B cell (primary cell): ENCODE measurements at regions not wholly inside any gene's neighbourhood (a gene's known extent, or its start where the extent isn't known, plus 50 kb on each side); places are given as distances from the start of the nearest gene placed in this dataset.

Experiments used
- ATAC-seq: fragments of 200-7000 bp; cut with Tn5 transposase; one replicate; pipeline ENCODE4 v1.10.0; 2021; ENCODE audit warnings: low read depth, mild to moderate bottlenecking, moderate number of reproducible peaks, moderate library complexity
- CTCF ChIA-PET: fragments of 350-600 bp; sonication (Branson Sonifier 250); formaldehyde crosslinking; loops from one replicate; lab custom pipeline; 2021; ENCODE audit warnings: antibody characterized with exemption, inconsistent platforms; lab: Charles Lee
- POLR2A ChIA-PET: fragments of 350-600 bp; sonication (Branson Sonifier 250); formaldehyde crosslinking; loops from one replicate; lab custom pipeline; 2021; ENCODE audit warnings: antibody characterized with exemption; lab: Charles Lee
- DNase-seq: peaks from one replicate; pipeline ENCODE4 v3.0.0; 2013
- H2AFZ ChIP-seq: 2 replicates; pipeline ENCODE4 v1.6.1; 2012; ENCODE audit warnings: mild to moderate bottlenecking, low read depth, low read length; ENCODE audit not compliant: insufficient read depth, poor library complexity, severe bottlenecking
- H3K27ac ChIP-seq, 2 donors: 1 replicate in 1 of 2; 2 replicates in 1 of 2; pipeline ENCODE4 v1.5.1; 2012 to 2013; ENCODE audit warnings: low read length in 2 of 2, mild to moderate bottlenecking in 2 of 2, moderate library complexity in 1 of 2
- H3K27me3 ChIP-seq, 4 experiments: fragments of 200-600 bp in 1 of 4; sonication (generic) in 1 of 4; replicated peaks in 1 of 4; 1 replicate in 2 of 4; 2 replicates in 2 of 4; pipeline versions ENCODE4 v1.6.1 to v1.7.0; 2013 to 2016; ENCODE audit warnings: low read length in 3 of 4, mild to moderate bottlenecking in 2 of 4, mixed read lengths in 1 of 4, moderate library complexity in 1 of 4; ENCODE audit not compliant: insufficient read depth in 4 of 4, control insufficient read depth in 3 of 4; ENCODE audit errors: control extremely low read depth in 1 of 4
- H3K36me3 ChIP-seq, 2 experiments: replicated peaks in 1 of 2; 1 replicate in 1 of 2; 2 replicates in 1 of 2; pipeline versions ENCODE4 v1.6.1 to v1.7.1; 2013; ENCODE audit warnings: low read length in 1 of 2; ENCODE audit not compliant: insufficient read depth in 2 of 2, control insufficient read depth in 1 of 2; ENCODE audit errors: control extremely low read depth in 1 of 2, extremely low read depth in 1 of 2
- H3K4me1 ChIP-seq, 2 donors: fragments of 200-600 bp in 1 of 2; sonication (generic) in 1 of 2; 1 replicate in 1 of 2; 2 replicates in 1 of 2; pipeline versions ENCODE4 v1.5.1 to v1.6.1; 2013 to 2017; ENCODE audit warnings: low read length in 2 of 2; ENCODE audit not compliant: control insufficient read depth in 2 of 2, insufficient read depth in 2 of 2
- H3K4me2 ChIP-seq: replicated peaks from 2 replicates; pipeline ENCODE3; 2012; ENCODE audit warnings: mild to moderate bottlenecking, low read depth, low read length; ENCODE audit not compliant: poor library complexity, severe bottlenecking
- H3K4me3 ChIP-seq, 5 experiments: fragments of 200-600 bp in 1 of 5; sonication (generic) in 1 of 5; 1 replicate in 3 of 5; 2 replicates in 2 of 5; pipeline versions ENCODE4 v1.5.1 to v1.7.0; 2011 to 2016; ENCODE audit warnings: low read length in 4 of 5, mild to moderate bottlenecking in 4 of 5, low read depth in 2 of 5, control low read depth in 1 of 5, moderate library complexity in 1 of 5; ENCODE audit not compliant: insufficient read depth in 1 of 5; ENCODE audit errors: control extremely low read depth in 1 of 5, extremely low read depth in 1 of 5
- H3K79me2 ChIP-seq: fragments of 200-600 bp; sonication (generic); one replicate; pipeline ENCODE4 v1.6.0; 2016; ENCODE audit warnings: low read length; ENCODE audit not compliant: control insufficient read depth, insufficient read depth
- H3K9ac ChIP-seq: fragments of 200-600 bp; sonication (generic); 2 replicates; pipeline ENCODE4 v1.6.1; 2017; ENCODE audit warnings: mild to moderate bottlenecking, low read length, moderate library complexity
- H3K9me3 ChIP-seq, 3 donors: one replicate each; pipeline versions ENCODE4 v1.6.1 to v1.7.1; 2013; ENCODE audit warnings: low read length in 2 of 3; ENCODE audit not compliant: control insufficient read depth in 2 of 3, insufficient read depth in 1 of 3; ENCODE audit errors: control extremely low read depth in 1 of 3
- H4K20me1 ChIP-seq: 2 replicates; pipeline ENCODE4 v1.6.0; 2012; ENCODE audit warnings: mild to moderate bottlenecking, low read length; ENCODE audit not compliant: insufficient read depth, control insufficient read depth, poor library complexity, severe bottlenecking
- H3K27ac Mint-ChIP-seq: one replicate; pipeline ENCODE4 v1.8.0; 2021; ENCODE audit warnings: mixed read lengths
- H3K27me3 Mint-ChIP-seq: one replicate; pipeline ENCODE4 v1.8.0; 2021; ENCODE audit warnings: mixed read lengths
- H3K4me1 Mint-ChIP-seq: one replicate; pipeline ENCODE4 v1.8.0; 2021; ENCODE audit warnings: mixed read lengths
- H3K4me3 Mint-ChIP-seq: one replicate; pipeline ENCODE4 v1.8.0; 2021; ENCODE audit warnings: mixed read lengths
- H3K9me3 Mint-ChIP-seq: one replicate; pipeline ENCODE4 v1.8.0; 2022; ENCODE audit warnings: mixed read lengths; ENCODE audit not compliant: insufficient read depth
- EZH2 ChIP-seq: IDR thresholded peaks from 2 replicates; pipeline ENCODE4 v1.6.1; 2012; ENCODE audit warnings: borderline replicate concordance, low read depth, mild to moderate bottlenecking, moderate library complexity, low read length; ENCODE audit not compliant: insufficient read depth, poor library complexity, severe bottlenecking
- WGBS: methylation state at CpG from one replicate; pipeline ENCODE4 v1.1.5; 2013; ENCODE audit warnings: missing lambda C conversion rate; ENCODE audit not compliant: insufficient coverage; 5-methylcytosine and 5-hydroxymethylcytosine counted together
- intact Hi-C: fragments of 100-400 bp; cut with micrococcal nuclease; formaldehyde crosslinking; loops from one replicate; pipeline ENCODE4 v1.10.0; 2022
- TF ChIP-seq, protein P1 (sequence below): fragments of 200-600 bp; IDR thresholded peaks from one replicate; pipeline ENCODE4 v1.8.0; 2022; ENCODE audit warnings: antibody characterized with exemption, mild to moderate bottlenecking

DNA sequence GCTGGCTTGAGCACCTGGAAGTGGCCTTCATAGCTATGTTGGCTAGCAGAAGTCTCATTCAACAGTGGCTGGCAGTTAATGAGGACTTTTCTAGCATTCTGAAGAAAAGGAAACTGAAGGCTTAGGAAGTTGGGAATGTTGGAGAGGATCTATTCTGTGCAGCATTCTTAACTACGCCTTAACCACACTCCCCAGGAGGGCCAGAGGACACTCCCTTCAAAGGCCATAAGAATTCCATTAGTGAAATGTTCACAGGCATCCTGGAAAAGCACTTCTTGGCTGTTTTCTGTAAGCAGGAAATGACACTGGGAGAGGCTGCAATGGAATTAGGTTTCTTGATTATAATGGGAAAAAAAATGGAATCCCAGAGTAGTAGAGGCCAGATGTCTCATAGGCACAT lies 188.9 kb downstream of the ARHGAP12 start:
- H3K4me2 ChIP-seq, result no peak overlapping the region
- H3K27me3 ChIP-seq, result peaks cover 0 to 4% (median 2%) of the 10 kb centered on the region in 4 experiments
- ChIA-PET CTCF (no interaction called here), POLR2A (no interaction called here)
- Mint-ChIP-seq H3K4me1 (no peaks in the 10 kb centered on the region), H3K4me3 (no peak overlapping the region), H3K27ac (no peak overlapping the region), H3K27me3 (peaks cover 4% of the 10 kb centered on the region), H3K9me3 (peaks cover 5% of the 10 kb centered on the region)
- ATAC-seq, result no peak
- H3K79me2 ChIP-seq, result no peaks in the 10 kb centered on the region
- intact Hi-C loops, result no loop called here
- no CpG with 5 or more reads among the region's 1 CpG for WGBS
- peaks cover 0 to 8% (median 0%) of the 10 kb centered on the region in 3 donors for H3K9me3 ChIP-seq
- no peak overlapping the region for H3K27ac ChIP-seq
- no peak overlapping the region for H3K4me3 ChIP-seq
- TF ChIP-seq EZH2, result no peak
- TF ChIP-seq, protein P1, sequence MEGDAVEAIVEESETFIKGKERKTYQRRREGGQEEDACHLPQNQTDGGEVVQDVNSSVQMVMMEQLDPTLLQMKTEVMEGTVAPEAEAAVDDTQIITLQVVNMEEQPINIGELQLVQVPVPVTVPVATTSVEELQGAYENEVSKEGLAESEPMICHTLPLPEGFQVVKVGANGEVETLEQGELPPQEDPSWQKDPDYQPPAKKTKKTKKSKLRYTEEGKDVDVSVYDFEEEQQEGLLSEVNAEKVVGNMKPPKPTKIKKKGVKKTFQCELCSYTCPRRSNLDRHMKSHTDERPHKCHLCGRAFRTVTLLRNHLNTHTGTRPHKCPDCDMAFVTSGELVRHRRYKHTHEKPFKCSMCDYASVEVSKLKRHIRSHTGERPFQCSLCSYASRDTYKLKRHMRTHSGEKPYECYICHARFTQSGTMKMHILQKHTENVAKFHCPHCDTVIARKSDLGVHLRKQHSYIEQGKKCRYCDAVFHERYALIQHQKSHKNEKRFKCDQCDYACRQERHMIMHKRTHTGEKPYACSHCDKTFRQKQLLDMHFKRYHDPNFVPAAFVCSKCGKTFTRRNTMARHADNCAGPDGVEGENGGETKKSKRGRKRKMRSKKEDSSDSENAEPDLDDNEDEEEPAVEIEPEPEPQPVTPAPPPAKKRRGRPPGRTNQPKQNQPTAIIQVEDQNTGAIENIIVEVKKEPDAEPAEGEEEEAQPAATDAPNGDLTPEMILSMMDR, result no peak
- no peak for DNase-seq
- no peak overlapping the region for H2AFZ ChIP-seq
- no peaks in the 10 kb centered on the region for H4K20me1 ChIP-seq
- no peak overlapping the region for H3K9ac ChIP-seq
- no peaks in the 10 kb centered on the region for H3K36me3 ChIP-seq
- no peaks in the 10 kb centered on the region for H3K4me1 ChIP-seq

DNA sequence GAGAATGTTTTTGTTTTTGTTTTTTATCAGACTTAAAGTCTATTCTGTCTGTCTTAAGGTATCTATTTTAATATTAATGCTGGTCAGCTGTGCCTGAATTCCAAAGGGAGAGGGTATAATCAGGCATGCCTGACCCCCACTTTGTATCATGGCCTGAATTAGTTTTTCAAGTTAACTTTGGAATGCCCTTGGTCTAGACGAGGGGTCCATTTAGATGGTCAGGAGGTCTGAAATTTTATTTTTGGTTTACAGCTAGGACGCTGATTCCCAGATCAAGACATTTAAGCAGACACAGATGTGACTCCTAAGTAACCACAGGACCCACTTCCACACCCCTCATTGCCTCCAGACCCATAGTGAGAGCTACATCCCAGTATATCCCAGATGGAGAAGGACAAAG lies 189.5 kb downstream of the ARHGAP12 start:
- CTCF ChIA-PET, result no interaction called here
- no peaks in the 10 kb centered on the region for H3K79me2 ChIP-seq
- no peak overlapping the region for H3K4me3 Mint-ChIP-seq

More for the DNA sequence above, 189.5 kb downstream of the ARHGAP12 start:
- Histone ChIP-seq H3K9ac (no peak overlapping the region), H2AFZ (no peak overlapping the region), H3K27me3 (peaks cover 0 to 4% (median 2%) of the 10 kb centered on the region in 4 experiments), H3K4me2 (no peak overlapping the region), H3K4me1 (no peaks in the 10 kb centered on the region), H3K36me3 (no peaks in the 10 kb centered on the region), H3K9me3 (peaks cover 0 to 8% (median 0%) of the 10 kb centered on the region in 3 donors), H4K20me1 (no peaks in the 10 kb centered on the region), H3K4me3 (no peak overlapping the region), H3K27ac (no peak overlapping the region)
- TF ChIP-seq EZH2, result no peak
- TF ChIP-seq, protein P1, result no peak
- intact Hi-C loops, result no loop called here
- POLR2A ChIA-PET, result no interaction called here
- Mint-ChIP-seq H3K9me3 (peaks cover 5% of the 10 kb centered on the region), H3K4me1 (no peaks in the 10 kb centered on the region), H3K27ac (no peak overlapping the region), H3K27me3 (peaks cover 4% of the 10 kb centered on the region)
- no CpG with 5 or more reads among the region's 2 CpGs for WGBS
- ATAC-seq (no peak), DNase-seq (no peak)
